ENCODE measurements at regions not wholly inside any gene's neighbourhood (a gene's known extent, or its start where the extent isn't known, plus 50 kb on each side); places are given as distances from the start of the nearest gene placed in this dataset.

GRCh38 chr6:119510246-119510645 is 160.7 kb upstream of the MAN1A1 start (continued):
- TF ChIP-seq POGK (CRISPR knock-in tag; conservative IDR thresholded peaks at IDR 0.05) (no peak), SSRP1 (CRISPR knock-in tag; IDR thresholded peaks at IDR 0.05) (no peak), ZNF703 (CRISPR knock-in tag; IDR thresholded peaks at IDR 0.05; ENCODE audit: borderline replicate concordance) (no peak)

- Histone ChIP-seq H3K36me3 (replicated peaks in 1 of 2; ENCODE audit: control insufficient read depth in 1 of 2, insufficient read depth in 2 of 2, low read length in 2 of 2) (no peaks in the 10 kb centered on the region), H3K9ac (ENCODE audit: insufficient read depth, low read depth, low read length) (no peak overlapping the region), H3K4me2 (ENCODE audit: low read depth, low read length) (no peak overlapping the region), H3K27me3 (ENCODE audit: control insufficient read depth in 1 of 2, insufficient read depth in 2 of 2, low read length in 2 of 2) (peaks cover 0 to 4% of the 10 kb centered on the region in 2 experiments; a peak in 1 of 5 replicates), H4K20me1 (ENCODE audit: insufficient read depth, low read length) (no peaks in the 10 kb centered on the region), H3K27ac (ENCODE audit: extremely low read length, insufficient read depth, low read length) (no peak overlapping the region), H3K4me3 (replicated peaks in 1 of 3; ENCODE audit: insufficient read depth in 1 of 3, low read depth in 2 of 3, low read length in 3 of 3) (no peak overlapping the region), H3K4me1 (ENCODE audit: insufficient read depth, low read length) (no peaks in the 10 kb centered on the region), H3K79me2 (ENCODE audit: insufficient read depth, low read length) (no peaks in the 10 kb centered on the region), H3K9me3 (ENCODE audit: low read length) (no peaks in the 10 kb centered on the region), H2AFZ (ENCODE audit: low read length) (no peak overlapping the region)
- ChIA-PET POLR2A (no interaction called here), CTCF (ENCODE audit: low intra/inter-chr PET ratio, low total read pairs) (no interaction called here)
- no TSS peak for BruUV-seq (replicated peaks)
- no peak for DNase-seq (ENCODE audit: low spot score)
- no peak for FAIRE-seq
- in situ Hi-C loops (cut with HindIII; ENCODE audit: extremely low pct_ligation_motif_present, low pct_unique_long_range_greater_than_20kb) = no loop called here
- no peak for ATAC-seq
- intact Hi-C loops (cut with micrococcal nuclease; ENCODE audit: unreplicated experiment) = no loop called here
- no peak for TF ChIP-seq HNRNPLL (IDR thresholded peaks at IDR 0.05; ENCODE audit: low read depth, low read length, poor library complexity, severe bottlenecking)
- no peak for TF ChIP-seq NFIC (IDR thresholded peaks at IDR 0.05; ENCODE audit: low read length)
- no peak for TF ChIP-seq CHD2 (IDR thresholded peaks at IDR 0.05; ENCODE audit: low read depth, low read length)
- no peak for TF ChIP-seq ZNF562 (CRISPR knock-in tag; IDR thresholded peaks at IDR 0.05; ENCODE audit: borderline replicate concordance)
- no peak for TF ChIP-seq STAT6 (CRISPR knock-in tag; IDR thresholded peaks at IDR 0.05; ENCODE audit: borderline replicate concordance)
- TF ChIP-seq MATR3 (CRISPR knock-in tag; IDR thresholded peaks at IDR 0.05) = no peak
- TF ChIP-seq ZNF713 (CRISPR knock-in tag; IDR thresholded peaks at IDR 0.05) = no peak
- TF ChIP-seq ZNF737 (CRISPR knock-in tag; IDR thresholded peaks at IDR 0.05; ENCODE audit: borderline replicate concordance) = no peak
- no peak for TF ChIP-seq KLF16 (CRISPR knock-in tag; IDR thresholded peaks at IDR 0.05)
- TF ChIP-seq JUND (CRISPR knock-in tag; IDR thresholded peaks at IDR 0.05) = no peak
- TF ChIP-seq SMARCC2 (IDR thresholded peaks at IDR 0.05) = no peak
- TF ChIP-seq GATAD2A (CRISPR knock-in tag; IDR thresholded peaks at IDR 0.05) = no peak
- TF ChIP-seq HCFC1 (IDR thresholded peaks at IDR 0.05; ENCODE audit: low read depth, low read length) = no peak
- no peak for TF ChIP-seq ZKSCAN8 (CRISPR knock-in tag; IDR thresholded peaks at IDR 0.05; ENCODE audit: borderline replicate concordance)
- no peak for TF ChIP-seq TARDBP (CRISPR knock-in tag; IDR thresholded peaks at IDR 0.05)
- no peak for TF ChIP-seq HHEX (CRISPR knock-in tag; IDR thresholded peaks at IDR 0.05)
- no peak for TF ChIP-seq JDP2 (CRISPR knock-in tag; IDR thresholded peaks at IDR 0.05; ENCODE audit: borderline replicate concordance)
Observed at GRCh38 chr6:119506631-119507174, 157.1 kb upstream of the MAN1A1 start.
